PC-3 (cell line): ENCODE measurements at regions not wholly inside any gene's neighbourhood (a gene's known extent, or its start where the extent isn't known, plus 50 kb on each side); places are given as distances from the start of the nearest gene placed in this dataset.

Experiments used
- CTCF ChIP-seq: fragments of 300-600 bp; sonication (generic); conservative IDR thresholded peaks from 2 replicates; pipeline ENCODE4 v1.5.1; 2017; ENCODE audit warnings: antibody characterized with exemption, low read depth, mild to moderate bottlenecking, low read length
- EZH2 ChIP-seq: fragments of 300-600 bp; sonication (generic); IDR thresholded peaks from one replicate; pipeline ENCODE4 v1.6.1; 2017; ENCODE audit warnings: antibody characterized with exemption, mild to moderate bottlenecking, low read length; ENCODE audit not compliant: unreplicated experiment
- EZH2phosphoT487 ChIP-seq: fragments of 300-600 bp; sonication (generic); IDR thresholded peaks from 2 replicates; pipeline ENCODE4 v1.6.1; 2018; ENCODE audit warnings: mild to moderate bottlenecking, antibody characterized with exemption, low read length, borderline replicate concordance

GRCh38 chr1:18041102-18041501 lies 66.5 kb upstream of the IGSF21 start:
- TF ChIP-seq CTCF: no peak
- no peak for TF ChIP-seq EZH2phosphoT487
- TF ChIP-seq EZH2: no peak
